ENCODE measurements at regions not wholly inside any gene's neighbourhood (a gene's known extent, or its start where the extent isn't known, plus 50 kb on each side); places are given as distances from the start of the nearest gene placed in this dataset.

- no TSS peak for BruUV-seq (replicated peaks)
- no peaks in the 10 kb centered on the region for H4K20me1 ChIP-seq (ENCODE audit: control insufficient read depth, insufficient read depth)
- H3K4me2 ChIP-seq (ENCODE audit: control insufficient read depth, insufficient read depth), result no peak overlapping the region
- intact Hi-C loops (cut with micrococcal nuclease; ENCODE audit: unreplicated experiment), result no loop called here
- ChIA-PET POLR2A (no interaction called here), RAD21 (ENCODE audit: unreplicated experiment) (no interaction called here), CTCF (no interaction called here), SMC1A (ENCODE audit: uncharacterized antibody, unreplicated experiment) (no interaction called here)
- 39% methylated on average over 5 of the region's 11 CpGs for WGBS (ENCODE audit: insufficient coverage, insufficient replicate concordance, low lambda C conversion rate, missing lambda C conversion rate)
- no peak overlapping the region for H2AFZ ChIP-seq (ENCODE audit: control insufficient read depth, low read depth, low read length)
- no peaks in the 10 kb centered on the region; the same call in 2 of the 3 replicates for H3K9me3 ChIP-seq (replicated peaks; ENCODE audit: control insufficient read depth, insufficient read depth, low read length)
- no peaks in the 10 kb centered on the region for H3K79me2 ChIP-seq (ENCODE audit: control insufficient read depth, insufficient read depth, low read length)
- H3K27ac ChIP-seq (ENCODE audit: control insufficient read depth, insufficient read depth), result no peak overlapping the region
- H3K36me3 ChIP-seq (ENCODE audit: control insufficient read depth in 2 of 2, insufficient read depth in 2 of 2, low read length in 1 of 2), result no peaks in the 10 kb centered on the region
- FAIRE-seq (no peak), ATAC-seq (no peak), DNase-seq (ENCODE audit: low read depth, low spot score) (no peak)
- no peaks in the 10 kb centered on the region for H3K4me1 ChIP-seq (ENCODE audit: control insufficient read depth, insufficient read depth, low read length)
- H3K27me3 ChIP-seq (replicated peaks in 1 of 2; ENCODE audit: control insufficient read depth in 2 of 2, insufficient read depth in 2 of 2, low read length in 1 of 2), result no peaks in the 10 kb centered on the region
- no peak overlapping the region for H3K4me3 ChIP-seq
- no peak overlapping the region for H3K9ac ChIP-seq (ENCODE audit: control insufficient read depth, insufficient read depth, low read length)
- in situ Hi-C loops (cut with MboI), result no loop called here
- TF ChIP-seq ZNF384 (IDR thresholded peaks at IDR 0.05; ENCODE audit: borderline replicate concordance, low read depth, low read length) (no peak), CREB1 (IDR thresholded peaks at IDR 0.05; ENCODE audit: low read depth) (no peak), RELB (IDR thresholded peaks at IDR 0.05; ENCODE audit: low read depth) (no peak), IKZF2 (IDR thresholded peaks at IDR 0.05) (no peak), NBN (IDR thresholded peaks at IDR 0.05) (no peak), RBBP5 (conservative IDR thresholded peaks at IDR 0.05) (no peak), SP1 (IDR thresholded peaks at IDR 0.05; ENCODE audit: low read depth, low read length) (no peak), SUPT20H (IDR thresholded peaks at IDR 0.05; ENCODE audit: borderline replicate concordance, control insufficient read depth, low read depth, low read length) (no peak), SREBF1 (IDR thresholded peaks at IDR 0.05; ENCODE audit: low read length) (no peak)
- TF ChIP-seq, protein P1, sequence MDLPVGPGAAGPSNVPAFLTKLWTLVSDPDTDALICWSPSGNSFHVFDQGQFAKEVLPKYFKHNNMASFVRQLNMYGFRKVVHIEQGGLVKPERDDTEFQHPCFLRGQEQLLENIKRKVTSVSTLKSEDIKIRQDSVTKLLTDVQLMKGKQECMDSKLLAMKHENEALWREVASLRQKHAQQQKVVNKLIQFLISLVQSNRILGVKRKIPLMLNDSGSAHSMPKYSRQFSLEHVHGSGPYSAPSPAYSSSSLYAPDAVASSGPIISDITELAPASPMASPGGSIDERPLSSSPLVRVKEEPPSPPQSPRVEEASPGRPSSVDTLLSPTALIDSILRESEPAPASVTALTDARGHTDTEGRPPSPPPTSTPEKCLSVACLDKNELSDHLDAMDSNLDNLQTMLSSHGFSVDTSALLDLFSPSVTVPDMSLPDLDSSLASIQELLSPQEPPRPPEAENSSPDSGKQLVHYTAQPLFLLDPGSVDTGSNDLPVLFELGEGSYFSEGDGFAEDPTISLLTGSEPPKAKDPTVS (IDR thresholded peaks at IDR 0.05; ENCODE audit: low read depth, low read length), result no peak
- TF ChIP-seq, protein P2, sequence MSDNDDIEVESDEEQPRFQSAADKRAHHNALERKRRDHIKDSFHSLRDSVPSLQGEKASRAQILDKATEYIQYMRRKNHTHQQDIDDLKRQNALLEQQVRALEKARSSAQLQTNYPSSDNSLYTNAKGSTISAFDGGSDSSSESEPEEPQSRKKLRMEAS (IDR thresholded peaks at IDR 0.05; ENCODE audit: low read depth, low read length), result no peak
- TF ChIP-seq, protein P3, sequence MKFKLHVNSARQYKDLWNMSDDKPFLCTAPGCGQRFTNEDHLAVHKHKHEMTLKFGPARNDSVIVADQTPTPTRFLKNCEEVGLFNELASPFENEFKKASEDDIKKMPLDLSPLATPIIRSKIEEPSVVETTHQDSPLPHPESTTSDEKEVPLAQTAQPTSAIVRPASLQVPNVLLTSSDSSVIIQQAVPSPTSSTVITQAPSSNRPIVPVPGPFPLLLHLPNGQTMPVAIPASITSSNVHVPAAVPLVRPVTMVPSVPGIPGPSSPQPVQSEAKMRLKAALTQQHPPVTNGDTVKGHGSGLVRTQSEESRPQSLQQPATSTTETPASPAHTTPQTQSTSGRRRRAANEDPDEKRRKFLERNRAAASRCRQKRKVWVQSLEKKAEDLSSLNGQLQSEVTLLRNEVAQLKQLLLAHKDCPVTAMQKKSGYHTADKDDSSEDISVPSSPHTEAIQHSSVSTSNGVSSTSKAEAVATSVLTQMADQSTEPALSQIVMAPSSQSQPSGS (IDR thresholded peaks at IDR 0.05; ENCODE audit: low read length), result no peak
- TF ChIP-seq, protein P4, sequence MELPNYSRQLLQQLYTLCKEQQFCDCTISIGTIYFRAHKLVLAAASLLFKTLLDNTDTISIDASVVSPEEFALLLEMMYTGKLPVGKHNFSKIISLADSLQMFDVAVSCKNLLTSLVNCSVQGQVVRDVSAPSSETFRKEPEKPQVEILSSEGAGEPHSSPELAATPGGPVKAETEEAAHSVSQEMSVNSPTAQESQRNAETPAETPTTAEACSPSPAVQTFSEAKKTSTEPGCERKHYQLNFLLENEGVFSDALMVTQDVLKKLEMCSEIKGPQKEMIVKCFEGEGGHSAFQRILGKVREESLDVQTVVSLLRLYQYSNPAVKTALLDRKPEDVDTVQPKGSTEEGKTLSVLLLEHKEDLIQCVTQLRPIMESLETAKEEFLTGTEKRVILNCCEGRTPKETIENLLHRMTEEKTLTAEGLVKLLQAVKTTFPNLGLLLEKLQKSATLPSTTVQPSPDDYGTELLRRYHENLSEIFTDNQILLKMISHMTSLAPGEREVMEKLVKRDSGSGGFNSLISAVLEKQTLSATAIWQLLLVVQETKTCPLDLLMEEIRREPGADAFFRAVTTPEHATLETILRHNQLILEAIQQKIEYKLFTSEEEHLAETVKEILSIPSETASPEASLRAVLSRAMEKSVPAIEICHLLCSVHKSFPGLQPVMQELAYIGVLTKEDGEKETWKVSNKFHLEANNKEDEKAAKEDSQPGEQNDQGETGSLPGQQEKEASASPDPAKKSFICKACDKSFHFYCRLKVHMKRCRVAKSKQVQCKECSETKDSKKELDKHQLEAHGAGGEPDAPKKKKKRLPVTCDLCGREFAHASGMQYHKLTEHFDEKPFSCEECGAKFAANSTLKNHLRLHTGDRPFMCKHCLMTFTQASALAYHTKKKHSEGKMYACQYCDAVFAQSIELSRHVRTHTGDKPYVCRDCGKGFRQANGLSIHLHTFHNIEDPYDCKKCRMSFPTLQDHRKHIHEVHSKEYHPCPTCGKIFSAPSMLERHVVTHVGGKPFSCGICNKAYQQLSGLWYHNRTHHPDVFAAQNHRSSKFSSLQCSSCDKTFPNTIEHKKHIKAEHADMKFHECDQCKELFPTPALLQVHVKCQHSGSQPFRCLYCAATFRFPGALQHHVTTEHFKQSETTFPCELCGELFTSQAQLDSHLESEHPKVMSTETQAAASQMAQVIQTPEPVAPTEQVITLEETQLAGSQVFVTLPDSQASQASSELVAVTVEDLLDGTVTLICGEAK (IDR thresholded peaks at IDR 0.05; ENCODE audit: borderline replicate concordance), result no peak
- TF ChIP-seq, protein P5, sequence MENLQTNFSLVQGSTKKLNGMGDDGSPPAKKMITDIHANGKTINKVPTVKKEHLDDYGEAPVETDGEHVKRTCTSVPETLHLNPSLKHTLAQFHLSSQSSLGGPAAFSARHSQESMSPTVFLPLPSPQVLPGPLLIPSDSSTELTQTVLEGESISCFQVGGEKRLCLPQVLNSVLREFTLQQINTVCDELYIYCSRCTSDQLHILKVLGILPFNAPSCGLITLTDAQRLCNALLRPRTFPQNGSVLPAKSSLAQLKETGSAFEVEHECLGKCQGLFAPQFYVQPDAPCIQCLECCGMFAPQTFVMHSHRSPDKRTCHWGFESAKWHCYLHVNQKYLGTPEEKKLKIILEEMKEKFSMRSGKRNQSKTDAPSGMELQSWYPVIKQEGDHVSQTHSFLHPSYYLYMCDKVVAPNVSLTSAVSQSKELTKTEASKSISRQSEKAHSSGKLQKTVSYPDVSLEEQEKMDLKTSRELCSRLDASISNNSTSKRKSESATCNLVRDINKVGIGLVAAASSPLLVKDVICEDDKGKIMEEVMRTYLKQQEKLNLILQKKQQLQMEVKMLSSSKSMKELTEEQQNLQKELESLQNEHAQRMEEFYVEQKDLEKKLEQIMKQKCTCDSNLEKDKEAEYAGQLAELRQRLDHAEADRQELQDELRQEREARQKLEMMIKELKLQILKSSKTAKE (IDR thresholded peaks at IDR 0.05; ENCODE audit: low read depth, poor library complexity, severe bottlenecking), result no peak
Observed at GRCh38 chr5:3518051-3518450, 77.6 kb upstream of the IRX1 start.
